ENCODE measurements at regions not wholly inside any gene's neighbourhood (a gene's known extent, or its start where the extent isn't known, plus 50 kb on each side); places are given as distances from the start of the nearest gene placed in this dataset.

DNA sequence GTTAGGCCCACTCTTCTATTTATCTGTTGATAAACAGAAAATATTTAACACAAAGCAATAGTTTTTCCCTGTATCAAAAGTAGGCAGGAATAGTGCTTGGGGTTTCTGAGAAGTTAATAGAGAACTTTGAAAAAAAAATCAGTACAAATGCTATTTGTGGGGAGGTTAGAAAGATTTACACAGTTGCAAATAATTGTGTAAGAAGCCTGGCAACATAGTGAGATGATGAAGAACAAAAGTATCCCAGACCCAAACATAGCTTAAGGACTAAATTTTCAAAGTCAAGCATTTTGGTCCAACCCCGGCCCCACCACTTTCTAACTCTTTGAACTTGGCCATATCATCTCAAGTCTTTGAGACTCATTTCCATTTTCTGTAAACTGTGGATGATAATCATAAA lies 687.5 kb upstream of the TMEM132C start:
- TF ChIP-seq POLR2AphosphoS5 (IDR thresholded peaks at IDR 0.05; ENCODE audit: low read depth) (no peak), SPI1 (IDR thresholded peaks at IDR 0.05; ENCODE audit: borderline replicate concordance, low read depth) (no peak), GABPA (IDR thresholded peaks at IDR 0.05; ENCODE audit: low read depth) (no peak)
- TF ChIP-seq, protein P1, sequence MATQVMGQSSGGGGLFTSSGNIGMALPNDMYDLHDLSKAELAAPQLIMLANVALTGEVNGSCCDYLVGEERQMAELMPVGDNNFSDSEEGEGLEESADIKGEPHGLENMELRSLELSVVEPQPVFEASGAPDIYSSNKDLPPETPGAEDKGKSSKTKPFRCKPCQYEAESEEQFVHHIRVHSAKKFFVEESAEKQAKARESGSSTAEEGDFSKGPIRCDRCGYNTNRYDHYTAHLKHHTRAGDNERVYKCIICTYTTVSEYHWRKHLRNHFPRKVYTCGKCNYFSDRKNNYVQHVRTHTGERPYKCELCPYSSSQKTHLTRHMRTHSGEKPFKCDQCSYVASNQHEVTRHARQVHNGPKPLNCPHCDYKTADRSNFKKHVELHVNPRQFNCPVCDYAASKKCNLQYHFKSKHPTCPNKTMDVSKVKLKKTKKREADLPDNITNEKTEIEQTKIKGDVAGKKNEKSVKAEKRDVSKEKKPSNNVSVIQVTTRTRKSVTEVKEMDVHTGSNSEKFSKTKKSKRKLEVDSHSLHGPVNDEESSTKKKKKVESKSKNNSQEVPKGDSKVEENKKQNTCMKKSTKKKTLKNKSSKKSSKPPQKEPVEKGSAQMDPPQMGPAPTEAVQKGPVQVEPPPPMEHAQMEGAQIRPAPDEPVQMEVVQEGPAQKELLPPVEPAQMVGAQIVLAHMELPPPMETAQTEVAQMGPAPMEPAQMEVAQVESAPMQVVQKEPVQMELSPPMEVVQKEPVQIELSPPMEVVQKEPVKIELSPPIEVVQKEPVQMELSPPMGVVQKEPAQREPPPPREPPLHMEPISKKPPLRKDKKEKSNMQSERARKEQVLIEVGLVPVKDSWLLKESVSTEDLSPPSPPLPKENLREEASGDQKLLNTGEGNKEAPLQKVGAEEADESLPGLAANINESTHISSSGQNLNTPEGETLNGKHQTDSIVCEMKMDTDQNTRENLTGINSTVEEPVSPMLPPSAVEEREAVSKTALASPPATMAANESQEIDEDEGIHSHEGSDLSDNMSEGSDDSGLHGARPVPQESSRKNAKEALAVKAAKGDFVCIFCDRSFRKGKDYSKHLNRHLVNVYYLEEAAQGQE (IDR thresholded peaks at IDR 0.05; ENCODE audit: insufficient replicate concordance, low read depth): no peak
- TF ChIP-seq, protein P2, sequence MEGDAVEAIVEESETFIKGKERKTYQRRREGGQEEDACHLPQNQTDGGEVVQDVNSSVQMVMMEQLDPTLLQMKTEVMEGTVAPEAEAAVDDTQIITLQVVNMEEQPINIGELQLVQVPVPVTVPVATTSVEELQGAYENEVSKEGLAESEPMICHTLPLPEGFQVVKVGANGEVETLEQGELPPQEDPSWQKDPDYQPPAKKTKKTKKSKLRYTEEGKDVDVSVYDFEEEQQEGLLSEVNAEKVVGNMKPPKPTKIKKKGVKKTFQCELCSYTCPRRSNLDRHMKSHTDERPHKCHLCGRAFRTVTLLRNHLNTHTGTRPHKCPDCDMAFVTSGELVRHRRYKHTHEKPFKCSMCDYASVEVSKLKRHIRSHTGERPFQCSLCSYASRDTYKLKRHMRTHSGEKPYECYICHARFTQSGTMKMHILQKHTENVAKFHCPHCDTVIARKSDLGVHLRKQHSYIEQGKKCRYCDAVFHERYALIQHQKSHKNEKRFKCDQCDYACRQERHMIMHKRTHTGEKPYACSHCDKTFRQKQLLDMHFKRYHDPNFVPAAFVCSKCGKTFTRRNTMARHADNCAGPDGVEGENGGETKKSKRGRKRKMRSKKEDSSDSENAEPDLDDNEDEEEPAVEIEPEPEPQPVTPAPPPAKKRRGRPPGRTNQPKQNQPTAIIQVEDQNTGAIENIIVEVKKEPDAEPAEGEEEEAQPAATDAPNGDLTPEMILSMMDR (IDR thresholded peaks at IDR 0.05; ENCODE audit: insufficient read depth, low read length): no peak
- H3K27me3 ChIP-seq (ENCODE audit: insufficient read depth, poor library complexity, severe bottlenecking): no peaks in the 10 kb centered on the region
- H3K27ac ChIP-seq (replicated peaks): no peak overlapping the region
- DNase-seq (ENCODE audit: low read depth in 1 of 2, low spot score in 1 of 2): no peak
- no peak overlapping the region for H3K4me3 ChIP-seq (replicated peaks; ENCODE audit: insufficient read depth, low read length)

DNA sequence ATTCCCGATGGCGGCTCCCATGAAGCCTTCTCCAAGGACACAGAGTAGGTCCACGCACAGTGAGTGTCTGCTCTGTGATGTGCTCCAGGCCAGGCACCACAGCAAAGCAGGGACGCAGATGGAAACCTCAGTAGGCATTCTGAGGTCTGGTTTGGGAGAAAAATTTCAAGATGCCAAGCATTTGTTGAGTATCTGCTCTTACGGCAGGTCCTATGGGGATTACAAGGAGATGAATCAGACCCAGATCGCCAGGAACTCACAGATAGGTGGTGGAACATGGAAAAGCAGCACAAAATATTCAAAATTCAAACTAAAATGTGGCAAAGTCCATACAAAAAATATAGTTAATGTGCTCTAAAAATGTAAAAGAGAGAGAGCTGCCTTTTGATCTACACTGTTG lies 684.9 kb upstream of the TMEM132C start:
- no peak for DNase-seq (ENCODE audit: low read depth in 1 of 2, low spot score in 1 of 2)
- TF ChIP-seq POLR2AphosphoS5 (IDR thresholded peaks at IDR 0.05; ENCODE audit: low read depth) (no peak), SPI1 (IDR thresholded peaks at IDR 0.05; ENCODE audit: borderline replicate concordance, low read depth) (no peak), GABPA (IDR thresholded peaks at IDR 0.05; ENCODE audit: low read depth) (no peak)
- TF ChIP-seq, protein P2 (IDR thresholded peaks at IDR 0.05; ENCODE audit: insufficient read depth, low read length): no peak
- TF ChIP-seq, protein P1 (IDR thresholded peaks at IDR 0.05; ENCODE audit: insufficient replicate concordance, low read depth): no peak
- H3K27ac ChIP-seq (replicated peaks): no peak overlapping the region
- H3K4me3 ChIP-seq (replicated peaks; ENCODE audit: insufficient read depth, low read length): no peak overlapping the region
- no peaks in the 10 kb centered on the region for H3K27me3 ChIP-seq (ENCODE audit: insufficient read depth, poor library complexity, severe bottlenecking)

DNA sequence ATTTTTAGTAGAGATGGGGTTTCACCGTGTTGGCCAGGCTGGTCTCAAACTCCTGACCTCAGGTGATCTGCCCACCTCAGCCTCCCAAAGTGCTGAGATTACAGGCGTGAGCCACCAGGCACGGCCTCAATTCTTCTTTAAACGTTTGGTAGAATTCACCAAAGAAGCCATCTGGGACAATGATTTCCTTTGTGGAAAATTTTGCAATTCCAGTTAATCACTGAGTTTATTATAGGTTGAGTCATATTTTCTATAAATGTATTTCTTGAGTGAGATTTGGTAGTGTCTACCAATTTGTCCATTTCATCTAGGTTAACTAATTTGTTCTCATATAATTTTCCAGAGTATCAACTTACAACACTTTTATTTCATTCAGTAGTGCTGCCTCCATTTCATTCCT lies 683.9 kb upstream of the TMEM132C start:
- no peak overlapping the region for H3K27ac ChIP-seq (replicated peaks)
- TF ChIP-seq, protein P2 (IDR thresholded peaks at IDR 0.05; ENCODE audit: insufficient read depth, low read length): no peak
- TF ChIP-seq POLR2AphosphoS5 (IDR thresholded peaks at IDR 0.05; ENCODE audit: low read depth) (no peak), GABPA (IDR thresholded peaks at IDR 0.05; ENCODE audit: low read depth) (no peak), SPI1 (IDR thresholded peaks at IDR 0.05; ENCODE audit: borderline replicate concordance, low read depth) (no peak)
- TF ChIP-seq, protein P1 (IDR thresholded peaks at IDR 0.05; ENCODE audit: insufficient replicate concordance, low read depth): no peak
- DNase-seq (ENCODE audit: low read depth in 1 of 2, low spot score in 1 of 2): no peak
- no peak overlapping the region for H3K4me3 ChIP-seq (replicated peaks; ENCODE audit: insufficient read depth, low read length)
- no peaks in the 10 kb centered on the region for H3K27me3 ChIP-seq (ENCODE audit: insufficient read depth, poor library complexity, severe bottlenecking)

Measured in HL-60 (cell line).